HG02840 (cell line): ENCODE measurements at regions not wholly inside any gene's neighbourhood (a gene's known extent, or its start where the extent isn't known, plus 50 kb on each side); places are given as distances from the start of the nearest gene placed in this dataset.

Source experiments
- ATAC-seq: cut with Tn5 transposase; IDR thresholded peaks from one replicate; pipeline ENCODE4 v1.9.1; 2021; ENCODE audit warnings: mild to moderate bottlenecking, moderate library complexity, moderate number of reproducible peaks; ENCODE audit not compliant: unreplicated experiment, low FRiP score

- ATAC-seq, result no peak
Observed at GRCh38 chr13:40129467-40129866, 474.0 kb downstream of the COG6 start.

GRCh38 chr13:40130871-40131636 lies 475.6 kb downstream of the COG6 start:
- ATAC-seq, result no peak

GRCh38 chr13:40132249-40132648 lies 476.8 kb downstream of the COG6 start:
- ATAC-seq, result no peak

- no peak for ATAC-seq
Observed at GRCh38 chr13:40136896-40137295, 481.4 kb downstream of the COG6 start.

GRCh38 chr13:40137400-40137799 lies 481.9 kb downstream of the COG6 start:
- no peak for ATAC-seq

DNA sequence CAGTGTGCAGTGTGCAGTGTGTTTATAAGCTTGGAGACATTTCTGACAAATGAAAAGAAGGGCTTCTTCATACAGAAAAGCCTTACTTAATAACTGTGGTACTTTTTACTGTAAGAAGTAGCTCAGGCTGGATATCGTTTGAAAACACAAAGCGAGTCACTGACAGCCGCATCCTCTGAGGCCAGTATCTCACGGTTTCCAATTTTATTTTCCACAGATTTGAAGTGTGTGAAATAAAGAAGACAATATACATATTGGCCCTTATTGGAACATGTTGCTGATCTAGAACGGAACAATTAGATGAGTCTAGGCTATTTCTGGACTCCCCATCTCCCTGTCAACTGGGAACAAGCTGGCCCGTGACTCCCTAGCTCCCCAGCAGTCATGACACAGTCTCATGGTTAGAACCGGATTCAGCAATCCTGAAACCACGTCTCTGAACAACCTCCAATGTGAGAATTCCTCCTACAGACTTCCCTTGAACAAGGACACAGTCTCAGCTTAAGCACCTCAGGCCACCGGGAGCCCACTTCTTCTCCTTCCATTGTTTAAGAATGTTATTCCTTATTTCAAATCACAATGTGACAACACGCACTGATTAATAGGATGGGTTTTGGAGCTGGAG lies 484.5 kb downstream of the COG6 start:
- ATAC-seq, result no peak

GRCh38 chr13:40141859-40142555 lies 486.5 kb downstream of the COG6 start:
- no peak for ATAC-seq

DNA sequence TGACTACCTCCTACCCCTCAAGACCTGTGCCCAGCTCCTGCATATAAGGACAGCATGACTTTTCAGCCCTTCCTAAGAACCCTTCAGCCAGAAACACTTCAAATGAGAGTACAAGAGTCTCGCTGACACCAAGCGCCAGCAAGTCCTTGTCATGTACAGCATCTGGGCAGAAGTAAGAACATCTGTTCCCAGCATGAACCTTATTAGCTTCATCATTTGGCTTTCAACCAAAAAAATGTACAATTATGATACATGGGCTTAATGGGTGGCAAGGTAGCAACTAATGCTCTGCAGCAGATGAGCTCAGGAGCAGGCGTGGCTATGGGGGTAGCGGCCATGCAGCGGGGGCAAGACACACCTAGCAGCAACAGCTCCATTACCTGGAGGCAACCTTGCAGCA lies 487.6 kb downstream of the COG6 start:
- ATAC-seq, result no peak

DNA sequence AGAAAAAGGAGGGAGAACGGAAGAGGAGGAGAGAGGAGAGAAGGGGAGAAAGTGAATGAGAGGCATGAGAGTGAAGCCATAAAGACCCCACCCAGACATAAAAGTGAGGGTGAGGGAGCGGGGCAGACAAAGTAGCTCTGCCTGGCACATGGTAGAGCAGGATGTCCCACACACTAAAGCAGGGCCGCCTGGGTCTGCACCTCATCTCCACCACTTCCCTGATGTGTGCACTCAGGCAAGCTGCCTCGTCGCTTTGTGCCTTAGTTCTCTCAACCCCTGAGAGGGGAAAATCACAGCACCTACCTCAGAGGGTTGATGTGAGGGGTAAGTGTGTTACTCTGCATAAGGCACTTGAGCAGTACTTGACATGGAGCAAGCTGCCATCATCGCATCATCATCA lies 488.1 kb downstream of the COG6 start:
- ATAC-seq, result no peak

DNA sequence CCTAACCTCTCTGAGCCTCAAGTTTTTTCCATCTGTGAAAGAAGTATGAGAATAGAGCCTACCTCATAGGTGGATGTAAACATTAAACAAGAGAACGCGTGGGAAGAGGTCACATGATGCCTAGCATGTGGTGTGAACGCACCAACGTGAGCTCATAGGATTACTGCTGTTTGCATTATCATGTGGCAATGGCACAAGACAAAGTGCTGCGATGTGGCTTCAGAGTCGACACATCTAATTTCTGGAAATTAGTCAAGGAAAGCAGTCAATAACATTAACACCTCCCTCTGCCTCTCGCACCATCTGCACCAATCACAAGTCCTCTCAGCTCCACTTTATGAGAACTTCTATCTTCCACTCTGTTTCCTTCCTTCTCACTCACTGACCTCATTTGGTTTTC lies 489.7 kb downstream of the COG6 start:
- ATAC-seq, result no peak

- ATAC-seq, result no peak
Observed at GRCh38 chr13:40146063-40146462, 490.6 kb downstream of the COG6 start.

DNA sequence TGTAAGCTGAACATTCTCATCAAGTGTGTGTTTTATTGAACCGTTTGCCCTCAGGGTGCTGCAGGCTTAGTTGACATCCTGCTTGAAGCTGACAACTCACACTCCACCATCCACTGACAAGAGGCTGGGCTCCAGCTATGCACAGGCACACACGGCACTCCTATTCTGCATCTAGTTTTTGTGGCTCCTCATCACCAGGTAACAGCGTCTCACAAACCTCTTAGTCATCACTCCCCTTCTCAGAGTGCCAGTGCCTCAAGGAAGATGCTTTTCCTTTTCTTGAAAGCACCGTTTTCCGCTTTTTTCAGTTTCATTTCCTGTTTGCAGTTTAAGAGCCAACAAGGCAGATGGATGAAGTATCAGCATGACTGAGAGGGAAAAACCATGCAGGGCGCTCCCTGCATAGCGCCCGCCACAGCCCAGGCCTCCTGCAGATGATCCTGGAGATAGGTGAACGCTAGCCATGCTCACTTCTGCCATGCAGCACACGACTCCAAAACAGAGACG lies 491.2 kb downstream of the COG6 start:
- no peak for ATAC-seq

DNA sequence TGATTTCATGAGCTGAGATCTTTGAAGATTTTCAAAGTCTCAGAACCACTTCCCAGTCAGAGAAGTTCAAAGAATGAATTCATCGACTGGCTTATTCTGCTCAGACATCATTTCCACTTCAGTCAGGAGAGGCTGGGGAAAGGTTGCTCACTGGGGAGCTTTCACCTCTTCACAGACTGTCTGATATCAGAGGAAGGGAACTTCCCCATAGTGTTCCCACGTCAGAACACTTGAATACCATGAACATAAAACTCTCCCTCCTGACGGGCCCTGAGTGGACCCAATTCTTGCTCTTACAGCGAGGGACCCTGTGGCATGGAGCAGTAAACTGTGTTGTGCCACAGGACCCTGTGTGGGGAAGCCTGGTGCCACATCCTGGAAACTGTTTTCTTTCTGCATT lies 492.6 kb downstream of the COG6 start:
- no peak for ATAC-seq

GRCh38 chr13:40148742-40149141 lies 493.3 kb downstream of the COG6 start:
- ATAC-seq, result no peak

GRCh38 chr13:40149611-40150274 lies 494.3 kb downstream of the COG6 start:
- ATAC-seq, result no peak

GRCh38 chr13:40151673-40152072 lies 496.2 kb downstream of the COG6 start:
- no peak for ATAC-seq

GRCh38 chr13:40152145-40152544 lies 496.7 kb downstream of the COG6 start:
- ATAC-seq, result no peak

DNA sequence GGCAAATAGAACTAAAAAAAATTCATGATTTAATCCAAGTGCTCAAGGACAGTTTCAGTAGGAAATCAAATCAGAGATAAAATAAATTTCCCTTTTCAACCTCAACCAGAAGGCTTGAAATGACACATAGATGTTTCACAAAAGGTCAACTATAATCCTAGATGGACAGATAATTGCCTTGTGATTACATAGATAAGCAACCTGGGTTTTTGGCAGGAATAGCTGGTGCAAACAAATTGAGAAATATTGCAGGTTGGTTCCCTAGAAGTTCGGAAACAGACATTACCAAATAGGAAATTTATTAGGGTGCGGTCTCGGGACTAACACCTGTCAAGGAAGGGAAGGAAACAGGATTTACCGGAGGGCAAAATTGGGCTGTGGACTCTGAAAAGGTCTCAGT lies 497.5 kb downstream of the COG6 start:
- no peak for ATAC-seq

GRCh38 chr13:40153516-40153915 lies 498.1 kb downstream of the COG6 start:
- no peak for ATAC-seq

DNA sequence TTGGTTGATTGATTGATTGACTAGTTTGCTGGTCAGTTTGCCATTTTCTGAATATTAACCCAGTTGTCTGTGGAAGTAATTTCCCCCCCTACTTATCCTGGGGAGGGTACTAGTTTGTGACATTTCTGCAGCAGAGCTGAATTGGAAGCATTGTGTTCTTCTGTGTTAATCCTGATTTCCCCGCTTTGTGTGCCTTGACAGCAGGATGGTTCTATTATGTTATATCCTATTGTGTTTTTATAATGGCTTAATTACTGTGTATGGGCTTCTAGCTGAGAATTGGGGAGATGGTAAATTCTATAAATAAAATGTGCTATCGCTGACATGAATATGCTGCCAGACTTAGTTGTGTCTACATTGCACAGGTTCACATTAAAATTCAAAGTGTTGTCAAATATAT lies 499.7 kb downstream of the COG6 start:
- ATAC-seq, result no peak

GRCh38 chr13:40158218-40158617 lies 502.8 kb downstream of the COG6 start:
- no peak for ATAC-seq
